ENCODE measurements at regions not wholly inside any gene's neighbourhood (a gene's known extent, or its start where the extent isn't known, plus 50 kb on each side); places are given as distances from the start of the nearest gene placed in this dataset.

DNA sequence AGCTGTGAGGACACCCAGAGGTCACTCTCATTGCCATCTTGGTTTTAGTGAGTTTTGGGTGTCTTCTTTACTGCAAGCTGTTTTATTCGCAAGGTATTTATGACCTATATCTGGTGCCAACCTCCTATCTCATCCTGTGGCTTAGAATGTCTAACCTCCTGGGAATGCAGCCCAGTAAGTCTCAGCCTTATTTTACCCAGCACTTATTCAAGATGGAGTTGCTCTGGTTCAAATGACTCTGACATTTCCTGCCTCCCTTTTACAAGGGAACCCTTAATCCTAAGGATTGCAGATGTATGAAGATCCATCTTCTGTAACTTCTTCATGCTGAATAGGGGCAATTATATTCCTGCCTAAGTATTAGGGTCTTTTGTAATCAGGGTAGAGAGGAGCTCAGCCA, 708.0 kb downstream of the TMEM182 start:
- no peaks in the 10 kb centered on the region for H3K4me1 Mint-ChIP-seq (ENCODE audit: unreplicated experiment)
- H3K27ac Mint-ChIP-seq (ENCODE audit: unreplicated experiment), result no peak overlapping the region
- no peak for DNase-seq (ENCODE audit: low spot score)
- no peak overlapping the region for H3K4me3 Mint-ChIP-seq (ENCODE audit: unreplicated experiment)
- H3K27me3 Mint-ChIP-seq (ENCODE audit: unreplicated experiment), result no peaks in the 10 kb centered on the region
- H3K36me3 Mint-ChIP-seq (ENCODE audit: low read depth, unreplicated experiment), result no peaks in the 10 kb centered on the region
- TF ChIP-seq, protein P1, sequence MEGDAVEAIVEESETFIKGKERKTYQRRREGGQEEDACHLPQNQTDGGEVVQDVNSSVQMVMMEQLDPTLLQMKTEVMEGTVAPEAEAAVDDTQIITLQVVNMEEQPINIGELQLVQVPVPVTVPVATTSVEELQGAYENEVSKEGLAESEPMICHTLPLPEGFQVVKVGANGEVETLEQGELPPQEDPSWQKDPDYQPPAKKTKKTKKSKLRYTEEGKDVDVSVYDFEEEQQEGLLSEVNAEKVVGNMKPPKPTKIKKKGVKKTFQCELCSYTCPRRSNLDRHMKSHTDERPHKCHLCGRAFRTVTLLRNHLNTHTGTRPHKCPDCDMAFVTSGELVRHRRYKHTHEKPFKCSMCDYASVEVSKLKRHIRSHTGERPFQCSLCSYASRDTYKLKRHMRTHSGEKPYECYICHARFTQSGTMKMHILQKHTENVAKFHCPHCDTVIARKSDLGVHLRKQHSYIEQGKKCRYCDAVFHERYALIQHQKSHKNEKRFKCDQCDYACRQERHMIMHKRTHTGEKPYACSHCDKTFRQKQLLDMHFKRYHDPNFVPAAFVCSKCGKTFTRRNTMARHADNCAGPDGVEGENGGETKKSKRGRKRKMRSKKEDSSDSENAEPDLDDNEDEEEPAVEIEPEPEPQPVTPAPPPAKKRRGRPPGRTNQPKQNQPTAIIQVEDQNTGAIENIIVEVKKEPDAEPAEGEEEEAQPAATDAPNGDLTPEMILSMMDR (IDR thresholded peaks at IDR 0.05; ENCODE audit: unreplicated experiment), result no peak
- no peaks in the 10 kb centered on the region for H3K9me3 Mint-ChIP-seq (ENCODE audit: unreplicated experiment)

DNA sequence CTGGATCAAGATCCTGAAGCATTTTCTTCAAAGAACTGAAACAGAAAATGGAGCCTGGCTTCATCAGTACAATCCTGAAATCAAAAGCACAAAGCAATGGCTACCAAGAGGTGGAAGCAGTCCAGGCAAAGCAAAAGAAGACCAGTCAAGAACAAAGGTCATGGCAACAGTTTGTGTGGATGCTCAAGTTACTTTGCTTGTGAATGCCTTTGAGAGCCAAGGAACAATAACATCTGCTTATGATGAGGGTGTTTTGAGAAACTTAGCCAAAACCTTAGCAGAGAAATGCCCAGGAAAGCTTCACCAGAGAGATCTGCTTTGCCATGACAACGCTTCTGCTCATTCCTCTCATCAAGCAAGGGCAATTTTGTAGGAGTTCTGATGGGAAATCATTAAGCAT, 723.1 kb downstream of the TMEM182 start:
- no peak overlapping the region for H3K27ac Mint-ChIP-seq (ENCODE audit: unreplicated experiment)
- H3K4me1 Mint-ChIP-seq (ENCODE audit: unreplicated experiment), result peaks cover 3% of the 10 kb centered on the region
- H3K36me3 Mint-ChIP-seq (ENCODE audit: low read depth, unreplicated experiment), result no peaks in the 10 kb centered on the region
- H3K9me3 Mint-ChIP-seq (ENCODE audit: unreplicated experiment), result no peaks in the 10 kb centered on the region
- TF ChIP-seq, protein P1 (IDR thresholded peaks at IDR 0.05; ENCODE audit: unreplicated experiment), result no peak
- no peak for DNase-seq (ENCODE audit: low spot score)
- no peak overlapping the region for H3K4me3 Mint-ChIP-seq (ENCODE audit: unreplicated experiment)
- no peaks in the 10 kb centered on the region for H3K27me3 Mint-ChIP-seq (ENCODE audit: unreplicated experiment)

DNA sequence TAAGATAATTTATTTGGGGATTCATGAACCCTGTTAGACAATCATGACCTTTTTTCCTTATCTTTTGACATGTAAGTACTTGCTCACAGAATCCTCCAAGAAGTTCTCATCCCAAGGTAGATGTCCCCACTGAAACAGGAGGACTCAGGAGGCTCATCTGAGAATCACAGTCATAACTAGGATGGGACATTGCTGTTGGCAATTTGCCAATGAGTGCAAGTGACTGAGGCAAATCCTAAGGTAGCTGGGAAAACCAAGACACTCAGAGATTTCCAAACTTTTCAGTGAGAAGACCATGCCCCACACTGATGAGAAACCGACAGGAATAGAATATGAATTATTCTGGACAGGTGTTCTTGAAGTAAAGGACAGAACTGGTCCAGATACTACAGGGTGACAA, 735.0 kb downstream of the TMEM182 start:
- Mint-ChIP-seq H3K36me3 (ENCODE audit: low read depth, unreplicated experiment) (peaks cover 3% of the 10 kb centered on the region), H3K9me3 (ENCODE audit: unreplicated experiment) (no peaks in the 10 kb centered on the region)

DNA sequence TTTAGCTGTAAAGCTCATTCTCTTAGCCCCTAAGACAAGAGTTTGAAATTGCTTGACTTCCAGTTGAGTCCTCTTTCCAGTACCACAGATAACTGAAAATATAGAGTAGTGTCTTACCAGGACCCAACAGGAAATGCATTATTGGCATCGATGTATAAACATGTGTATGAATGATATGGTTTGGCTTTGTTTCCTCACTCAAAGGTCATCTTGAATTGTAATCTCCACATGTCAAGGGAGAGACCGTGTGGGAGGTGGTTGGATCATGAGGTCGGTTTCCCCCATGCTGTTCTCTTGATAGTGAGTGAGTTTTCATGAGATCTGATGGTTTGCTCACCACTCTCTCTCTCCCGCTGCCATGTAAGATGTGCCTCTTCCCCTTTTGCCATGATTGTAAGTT, 745.0 kb downstream of the TMEM182 start:
- Mint-ChIP-seq H3K4me1 (ENCODE audit: unreplicated experiment) (no peaks in the 10 kb centered on the region), H3K27ac (ENCODE audit: unreplicated experiment) (no peak overlapping the region), H3K27me3 (ENCODE audit: unreplicated experiment) (no peaks in the 10 kb centered on the region), H3K36me3 (ENCODE audit: low read depth, unreplicated experiment) (no peaks in the 10 kb centered on the region), H3K9me3 (ENCODE audit: unreplicated experiment) (no peaks in the 10 kb centered on the region), H3K4me3 (ENCODE audit: unreplicated experiment) (no peak overlapping the region)
- TF ChIP-seq, protein P1 (IDR thresholded peaks at IDR 0.05; ENCODE audit: unreplicated experiment), result no peak
- no peak for DNase-seq (ENCODE audit: low spot score)

More for the DNA sequence above, 735.0 kb downstream of the TMEM182 start:
- TF ChIP-seq, protein P1 (IDR thresholded peaks at IDR 0.05; ENCODE audit: unreplicated experiment), result no peak
- Mint-ChIP-seq H3K27me3 (ENCODE audit: unreplicated experiment) (peaks cover 2% of the 10 kb centered on the region), H3K4me3 (ENCODE audit: unreplicated experiment) (no peak overlapping the region), H3K27ac (ENCODE audit: unreplicated experiment) (no peak overlapping the region), H3K4me1 (ENCODE audit: unreplicated experiment) (no peaks in the 10 kb centered on the region)
- DNase-seq (ENCODE audit: low spot score), result no peak

DNA sequence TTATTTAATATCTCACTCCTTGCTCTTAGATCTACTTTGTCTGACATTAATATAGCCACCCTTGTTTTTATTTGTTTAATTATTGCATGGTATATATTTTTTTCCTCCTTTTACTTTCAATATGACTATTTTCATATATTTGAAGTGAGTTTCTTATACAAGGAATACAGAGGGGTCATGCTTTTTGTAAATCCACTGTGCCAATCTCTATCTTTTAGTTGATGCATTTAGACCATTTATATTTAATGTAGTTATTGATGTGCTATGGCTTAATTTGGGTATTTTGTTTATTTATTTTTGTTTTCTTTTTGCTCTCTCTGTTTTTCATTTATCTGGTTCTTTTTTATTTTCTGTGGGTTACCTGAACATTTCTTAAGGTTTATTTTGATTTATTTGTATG, 750.6 kb downstream of the TMEM182 start:
- H3K4me1 Mint-ChIP-seq (ENCODE audit: unreplicated experiment), result no peaks in the 10 kb centered on the region
- TF ChIP-seq, protein P1 (IDR thresholded peaks at IDR 0.05; ENCODE audit: unreplicated experiment), result no peak
- no peaks in the 10 kb centered on the region for H3K36me3 Mint-ChIP-seq (ENCODE audit: low read depth, unreplicated experiment)
- no peak for DNase-seq (ENCODE audit: low spot score)
- no peaks in the 10 kb centered on the region for H3K27me3 Mint-ChIP-seq (ENCODE audit: unreplicated experiment)
- H3K27ac Mint-ChIP-seq (ENCODE audit: unreplicated experiment), result no peak overlapping the region
- no peak overlapping the region for H3K4me3 Mint-ChIP-seq (ENCODE audit: unreplicated experiment)
- H3K9me3 Mint-ChIP-seq (ENCODE audit: unreplicated experiment), result no peaks in the 10 kb centered on the region
